ENCODE measurements at regions not wholly inside any gene's neighbourhood (a gene's known extent, or its start where the extent isn't known, plus 50 kb on each side); places are given as distances from the start of the nearest gene placed in this dataset.

- Histone ChIP-seq H3K27me3 (replicated peaks) (no peaks in the 10 kb centered on the region), H3K36me3 (replicated peaks) (no peaks in the 10 kb centered on the region), H3K4me3 (ENCODE audit: low read depth, low read length) (no peak overlapping the region), H3K27ac (no peak overlapping the region)
- no peak for TF ChIP-seq CTCF (IDR thresholded peaks at IDR 0.05; ENCODE audit: low read depth, low read length, missing control alignments)
- no peak for DNase-seq
- in situ Hi-C loops (cut with HindIII; ENCODE audit: low pct_ligation_motif_present, low sequenced_read_pairs): no loop called here
These were observed 225.1 kb downstream of the PIK3R1 start for GRCh38 chr5:68440651-68441050.

GRCh38 chr5:68441309-68442073, 225.9 kb downstream of the PIK3R1 start:
- Histone ChIP-seq H3K36me3 (replicated peaks) (no peaks in the 10 kb centered on the region), H3K4me3 (ENCODE audit: low read depth, low read length) (no peak overlapping the region), H3K27ac (no peak overlapping the region), H3K27me3 (replicated peaks) (no peaks in the 10 kb centered on the region)
- no peak for TF ChIP-seq CTCF (IDR thresholded peaks at IDR 0.05; ENCODE audit: low read depth, low read length, missing control alignments)
- DNase-seq: no peak
- in situ Hi-C loops (cut with HindIII; ENCODE audit: low pct_ligation_motif_present, low sequenced_read_pairs): no loop called here

GRCh38 chr5:68443091-68443490, 227.5 kb downstream of the PIK3R1 start:
- H3K27me3 ChIP-seq (replicated peaks): no peaks in the 10 kb centered on the region
- in situ Hi-C loops (cut with HindIII; ENCODE audit: low pct_ligation_motif_present, low sequenced_read_pairs): no loop called here
- H3K4me3 ChIP-seq (ENCODE audit: low read depth, low read length): no peak overlapping the region
- H3K27ac ChIP-seq: no peak overlapping the region
- TF ChIP-seq CTCF (IDR thresholded peaks at IDR 0.05; ENCODE audit: low read depth, low read length, missing control alignments): no peak
- DNase-seq: no peak
- no peaks in the 10 kb centered on the region for H3K36me3 ChIP-seq (replicated peaks)

- H3K27me3 ChIP-seq (replicated peaks): no peaks in the 10 kb centered on the region
- no peak overlapping the region for H3K4me3 ChIP-seq (ENCODE audit: low read depth, low read length)
- DNase-seq: no peak
- H3K27ac ChIP-seq: no peak overlapping the region
- in situ Hi-C loops (cut with HindIII; ENCODE audit: low pct_ligation_motif_present, low sequenced_read_pairs): no loop called here
- TF ChIP-seq CTCF (IDR thresholded peaks at IDR 0.05; ENCODE audit: low read depth, low read length, missing control alignments): no peak
- no peaks in the 10 kb centered on the region for H3K36me3 ChIP-seq (replicated peaks)
These were observed 228.5 kb downstream of the PIK3R1 start for GRCh38 chr5:68444048-68444447.

GRCh38 chr5:68444833-68445232, 229.3 kb downstream of the PIK3R1 start:
- H3K36me3 ChIP-seq (replicated peaks): no peaks in the 10 kb centered on the region
- H3K4me3 ChIP-seq (ENCODE audit: low read depth, low read length): no peak overlapping the region
- no peak for TF ChIP-seq CTCF (IDR thresholded peaks at IDR 0.05; ENCODE audit: low read depth, low read length, missing control alignments)
- DNase-seq: no peak
- no peaks in the 10 kb centered on the region for H3K27me3 ChIP-seq (replicated peaks)
- no peak overlapping the region for H3K27ac ChIP-seq
- in situ Hi-C loops (cut with HindIII; ENCODE audit: low pct_ligation_motif_present, low sequenced_read_pairs): no loop called here
